GM12865 (cell line): ENCODE measurements at regions not wholly inside any gene's neighbourhood (a gene's known extent, or its start where the extent isn't known, plus 50 kb on each side); places are given as distances from the start of the nearest gene placed in this dataset.

Experiments used
- DNase-seq: peaks from one replicate; pipeline ENCODE4 v3.0.0; 2010; ENCODE audit warnings: low read depth
- H3K4me3 ChIP-seq: 2 replicates; pipeline ENCODE4 v1.5.1; 2011; ENCODE audit warnings: mild to moderate bottlenecking, low read depth, low read length, control low read depth
- CTCF ChIP-seq: IDR thresholded peaks from 2 replicates; pipeline ENCODE4 v1.5.1; 2011; ENCODE audit warnings: low read length, control low read depth, low read depth, inconsistent platforms; ENCODE audit not compliant: insufficient read depth; ENCODE audit errors: missing control alignments

- no peak for TF ChIP-seq CTCF
- no peak overlapping the region for H3K4me3 ChIP-seq
- no peak for DNase-seq
Measured at GRCh38 chr10:29860166-29860565, 199.2 kb downstream of the JCAD start.

- TF ChIP-seq CTCF, result no peak
- H3K4me3 ChIP-seq, result no peak overlapping the region
- no peak for DNase-seq
Measured at GRCh38 chr10:29859521-29860130, 199.8 kb downstream of the JCAD start.

GRCh38 chr10:29858702-29859267, 200.6 kb downstream of the JCAD start:
- TF ChIP-seq CTCF, result no peak
- H3K4me3 ChIP-seq, result no peak overlapping the region
- no peak for DNase-seq

GRCh38 chr10:29857843-29858701, 201.3 kb downstream of the JCAD start:
- H3K4me3 ChIP-seq, result no peak overlapping the region
- no peak for TF ChIP-seq CTCF
- no peak for DNase-seq

GRCh38 chr10:29856295-29856694, 203.1 kb downstream of the JCAD start:
- H3K4me3 ChIP-seq, result no peak overlapping the region
- TF ChIP-seq CTCF, result no peak
- no peak for DNase-seq

GRCh38 chr10:29853913-29854312, 205.5 kb downstream of the JCAD start:
- TF ChIP-seq CTCF, result no peak
- DNase-seq, result no peak
- H3K4me3 ChIP-seq, result no peak overlapping the region

GRCh38 chr10:29851241-29851640, 208.1 kb downstream of the JCAD start:
- H3K4me3 ChIP-seq, result no peak overlapping the region
- no peak for DNase-seq
- TF ChIP-seq CTCF, result no peak
